GM19239 (cell line): ENCODE measurements at regions not wholly inside any gene's neighbourhood (a gene's known extent, or its start where the extent isn't known, plus 50 kb on each side); places are given as distances from the start of the nearest gene placed in this dataset.

Experiments
- DNase-seq: peaks from one replicate; pipeline ENCODE4 v3.0.0; 2011; ENCODE audit warnings: low spot score; ENCODE audit not compliant: insufficient read length
- FAIRE-seq: peaks from 2 replicates; lab custom pipeline; 2011; peaks lifted over from hg19 to GRCh38; lab: Jason Lieb, UNC

GRCh38 chr19:29290853-29291252 is 77.9 kb upstream of the UQCRFS1 start:
- FAIRE-seq (no peak), DNase-seq (no peak)

GRCh38 chr19:29292153-29292552 is 79.2 kb upstream of the UQCRFS1 start:
- no peak for FAIRE-seq
- no peak for DNase-seq

GRCh38 chr19:29292562-29292961 is 79.6 kb upstream of the UQCRFS1 start:
- FAIRE-seq (no peak), DNase-seq (no peak)

- no peak for FAIRE-seq
Measured at GRCh38 chr19:29293292-29293691, 80.3 kb upstream of the UQCRFS1 start.

GRCh38 chr19:29293736-29294342 is 80.9 kb upstream of the UQCRFS1 start:
- DNase-seq = no peak
- no peak for FAIRE-seq

More at GRCh38 chr19:29293292-29293691, 80.3 kb upstream of the UQCRFS1 start:
- no peak for DNase-seq

- DNase-seq (no peak), FAIRE-seq (no peak)
Measured at GRCh38 chr19:29294343-29294811, 81.4 kb upstream of the UQCRFS1 start.

GRCh38 chr19:29295285-29295684 is 82.3 kb upstream of the UQCRFS1 start:
- FAIRE-seq (no peak), DNase-seq (no peak)

- no peak for FAIRE-seq
- no peak for DNase-seq
Measured at GRCh38 chr19:29297381-29297780, 84.4 kb upstream of the UQCRFS1 start.

- FAIRE-seq (no peak), DNase-seq (no peak)
Measured at GRCh38 chr19:29299416-29300380, 86.7 kb upstream of the UQCRFS1 start.

GRCh38 chr19:29302002-29302928 is 89.3 kb upstream of the UQCRFS1 start:
- no peak for FAIRE-seq
- no peak for DNase-seq

GRCh38 chr19:29303069-29303718 is 90.2 kb upstream of the UQCRFS1 start:
- DNase-seq (no peak), FAIRE-seq (no peak)

GRCh38 chr19:29303719-29304090 is 90.8 kb upstream of the UQCRFS1 start:
- FAIRE-seq (no peak), DNase-seq (no peak)

- DNase-seq = no peak
- no peak for FAIRE-seq
Measured at GRCh38 chr19:29305268-29305667, 92.3 kb upstream of the UQCRFS1 start.

- DNase-seq (no peak), FAIRE-seq (no peak)
Measured at GRCh38 chr19:29308977-29309590, 96.1 kb upstream of the UQCRFS1 start.

- DNase-seq (no peak), FAIRE-seq (no peak)
Measured at GRCh38 chr19:29309637-29310036, 96.7 kb upstream of the UQCRFS1 start.

GRCh38 chr19:29311191-29311790 is 98.3 kb upstream of the UQCRFS1 start:
- no peak for DNase-seq
- no peak for FAIRE-seq

- no peak for DNase-seq
- no peak for FAIRE-seq
Measured at GRCh38 chr19:29315556-29316190, 102.7 kb upstream of the UQCRFS1 start.

- FAIRE-seq = no peak
Measured at GRCh38 chr19:29318581-29318980, 105.6 kb upstream of the UQCRFS1 start.

GRCh38 chr19:29320086-29320485 is 107.1 kb upstream of the UQCRFS1 start:
- DNase-seq (no peak), FAIRE-seq (no peak)

More at GRCh38 chr19:29318581-29318980, 105.6 kb upstream of the UQCRFS1 start:
- no peak for DNase-seq
